ENCODE measurements at regions not wholly inside any gene's neighbourhood (a gene's known extent, or its start where the extent isn't known, plus 50 kb on each side); places are given as distances from the start of the nearest gene placed in this dataset.

- Histone ChIP-seq H3K36me3 (ENCODE audit: insufficient read depth) (no peaks in the 10 kb centered on the region), H3K27ac (no peak overlapping the region), H3K4me3 (IDR thresholded peaks at IDR 0.05; ENCODE audit: insufficient read depth, low read depth, low read length) (no peak overlapping the region), H2AFZ (ENCODE audit: low read depth) (no peak overlapping the region), H4K20me1 (ENCODE audit: insufficient read depth) (no peaks in the 10 kb centered on the region), H3K4me1 (ENCODE audit: low read depth, poor library complexity, severe bottlenecking) (no peaks in the 10 kb centered on the region), H3K9ac (no peak overlapping the region), H3K4me2 (no peak overlapping the region), H3K79me2 (ENCODE audit: insufficient read depth, low read depth) (no peaks in the 10 kb centered on the region), H3K27me3 (ENCODE audit: insufficient read depth, low read depth) (no peaks in the 10 kb centered on the region)
- TF ChIP-seq CTCF (conservative IDR thresholded peaks at IDR 0.05; ENCODE audit: low read depth, low read length): no peak
Observed at GRCh38 chr14:82122655-82123054, 589.0 kb upstream of the SEL1L start.

GRCh38 chr14:82124511-82124910 is 590.9 kb upstream of the SEL1L start:
- TF ChIP-seq CTCF (conservative IDR thresholded peaks at IDR 0.05; ENCODE audit: low read depth, low read length): no peak
- Histone ChIP-seq H3K27me3 (ENCODE audit: insufficient read depth, low read depth) (no peaks in the 10 kb centered on the region), H3K4me1 (ENCODE audit: low read depth, poor library complexity, severe bottlenecking) (no peaks in the 10 kb centered on the region), H3K4me3 (IDR thresholded peaks at IDR 0.05; ENCODE audit: insufficient read depth, low read depth, low read length) (no peak overlapping the region), H3K79me2 (ENCODE audit: insufficient read depth, low read depth) (no peaks in the 10 kb centered on the region), H3K27ac (no peak overlapping the region), H4K20me1 (ENCODE audit: insufficient read depth) (no peaks in the 10 kb centered on the region), H3K9ac (no peak overlapping the region), H3K4me2 (no peak overlapping the region), H3K36me3 (ENCODE audit: insufficient read depth) (no peaks in the 10 kb centered on the region), H2AFZ (ENCODE audit: low read depth) (no peak overlapping the region)

DNA sequence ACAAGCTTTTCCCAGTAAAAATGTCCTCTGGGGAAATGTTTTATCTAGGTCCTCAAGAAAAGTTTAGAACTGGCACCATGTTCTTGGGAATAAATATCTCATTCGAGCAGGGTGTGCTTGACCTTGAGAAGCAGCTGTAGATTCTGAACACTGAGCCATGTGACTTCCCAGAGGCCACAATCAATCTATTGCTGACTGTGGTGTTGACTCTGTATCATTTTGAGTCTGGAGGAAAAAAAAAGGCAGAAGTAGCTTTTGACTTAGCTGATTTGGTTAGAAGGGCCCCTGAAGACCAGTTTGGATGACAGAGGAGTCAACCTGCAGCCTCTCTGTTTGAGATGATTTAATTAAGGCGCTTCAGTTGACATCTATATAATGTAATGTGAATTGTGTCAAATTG is 592.4 kb upstream of the SEL1L start:
- no peak overlapping the region for H3K4me2 ChIP-seq
- no peaks in the 10 kb centered on the region for H4K20me1 ChIP-seq (ENCODE audit: insufficient read depth)
- H3K4me1 ChIP-seq (ENCODE audit: low read depth, poor library complexity, severe bottlenecking): no peaks in the 10 kb centered on the region
- no peak for TF ChIP-seq CTCF (conservative IDR thresholded peaks at IDR 0.05; ENCODE audit: low read depth, low read length)
- no peak overlapping the region for H3K27ac ChIP-seq
- no peak overlapping the region for H2AFZ ChIP-seq (ENCODE audit: low read depth)
- no peaks in the 10 kb centered on the region for H3K27me3 ChIP-seq (ENCODE audit: insufficient read depth, low read depth)
- no peak overlapping the region for H3K4me3 ChIP-seq (IDR thresholded peaks at IDR 0.05; ENCODE audit: insufficient read depth, low read depth, low read length)
- H3K79me2 ChIP-seq (ENCODE audit: insufficient read depth, low read depth): no peaks in the 10 kb centered on the region
- H3K36me3 ChIP-seq (ENCODE audit: insufficient read depth): no peaks in the 10 kb centered on the region
- no peak overlapping the region for H3K9ac ChIP-seq

- Histone ChIP-seq H3K4me1 (ENCODE audit: low read depth, poor library complexity, severe bottlenecking) (no peaks in the 10 kb centered on the region), H3K36me3 (ENCODE audit: insufficient read depth) (no peaks in the 10 kb centered on the region), H4K20me1 (ENCODE audit: insufficient read depth) (no peaks in the 10 kb centered on the region)
Observed at GRCh38 chr14:82134411-82134810, 600.8 kb upstream of the SEL1L start.

More at GRCh38 chr14:82134411-82134810, 600.8 kb upstream of the SEL1L start:
- Histone ChIP-seq H3K27ac (no peak overlapping the region), H3K27me3 (ENCODE audit: insufficient read depth, low read depth) (no peaks in the 10 kb centered on the region), H3K9ac (no peak overlapping the region), H3K4me3 (IDR thresholded peaks at IDR 0.05; ENCODE audit: insufficient read depth, low read depth, low read length) (no peak overlapping the region), H3K4me2 (no peak overlapping the region), H2AFZ (ENCODE audit: low read depth) (no peak overlapping the region), H3K79me2 (ENCODE audit: insufficient read depth, low read depth) (no peaks in the 10 kb centered on the region)
- TF ChIP-seq CTCF (conservative IDR thresholded peaks at IDR 0.05; ENCODE audit: low read depth, low read length): no peak
